Endothelial cell of umbilical vein (primary cell): ENCODE measurements at regions not wholly inside any gene's neighbourhood (a gene's known extent, or its start where the extent isn't known, plus 50 kb on each side); places are given as distances from the start of the nearest gene placed in this dataset.

Experiments
- BruUV-seq: library from RNA; stranded (reverse); fragments of 400-500 nt; replicated peaks from 2 replicates; lab custom pipeline; 2021; lab: Mats Ljungman, UMichigan
- CTCF ChIA-PET: fragments of 300-600, 350-600 bp; sonication (Branson Sonifier 250); formaldehyde crosslinking; loops from one replicate; lab custom pipeline; 2021; ENCODE audit warnings: antibody characterized with exemption, inconsistent platforms; lab: Charles Lee
- POLR2A ChIA-PET: fragments of 300-600, 350-600 bp; sonication (Branson Sonifier 250); formaldehyde crosslinking; loops from one replicate; lab custom pipeline; 2021; ENCODE audit warnings: antibody characterized with exemption, inconsistent platforms; lab: Charles Lee
- DNase-seq: peaks from one replicate; pipeline ENCODE4 v3.0.0-alpha.2; 2011; ENCODE audit warnings: low read depth, low spot score
- FAIRE-seq: peaks from 2 replicates; lab custom pipeline; 2011; peaks lifted over from hg19 to GRCh38; lab: Jason Lieb, UNC
- H2AFZ ChIP-seq: 2 replicates; pipeline ENCODE4 v1.6.0; 2012; ENCODE audit warnings: low read depth, low read length, control low read depth, inconsistent platforms
- H3K27ac ChIP-seq: 2 replicates; pipeline ENCODE4 v1.5.1; 2011; ENCODE audit warnings: low read depth, mild to moderate bottlenecking, control low read depth, low read length, moderate library complexity; ENCODE audit not compliant: insufficient read depth
- H3K27me3 ChIP-seq, 2 experiments: 2 replicates each; pipeline versions ENCODE4 v1.6.0 to v1.6.1; 2011; ENCODE audit warnings: low read length in 2 of 2, mixed read lengths in 1 of 2; ENCODE audit not compliant: control insufficient read depth in 2 of 2, insufficient read depth in 2 of 2
- H3K36me3 ChIP-seq, 2 experiments: 2 replicates in 1 of 2; 3 replicates in 1 of 2; pipeline ENCODE4 v1.5.1; 2011; ENCODE audit warnings: low read length in 2 of 2, mild to moderate bottlenecking in 1 of 2, moderate library complexity in 1 of 2; ENCODE audit not compliant: control insufficient read depth in 2 of 2, insufficient read depth in 2 of 2; ENCODE audit errors: extremely low read depth in 1 of 2
- H3K4me1 ChIP-seq: 3 replicates; pipeline ENCODE4 v1.5.1; 2011; ENCODE audit warnings: mild to moderate bottlenecking, low read length; ENCODE audit not compliant: control insufficient read depth, insufficient read depth; ENCODE audit errors: extremely low read depth
- H3K4me2 ChIP-seq: 2 replicates; pipeline ENCODE4 v1.6.1; 2011; ENCODE audit warnings: low read length, control low read depth, mixed read lengths; ENCODE audit not compliant: insufficient read depth
- H3K4me3 ChIP-seq, 3 experiments: fragments of 200-600 bp in 1 of 3; sonication (generic), shearing (Covaris generic) in 1 of 3; replicated peaks in 1 of 3; 2 replicates each; pipeline ENCODE4 v1.5.1; 2011 to 2016; ENCODE audit warnings: control low read depth in 3 of 3, low read length in 3 of 3, mild to moderate bottlenecking in 2 of 3, inconsistent platforms in 1 of 3, low read depth in 1 of 3, moderate library complexity in 1 of 3; ENCODE audit not compliant: insufficient read depth in 1 of 3
- H3K79me2 ChIP-seq: 2 replicates; pipeline ENCODE4 v1.6.0; 2012; ENCODE audit warnings: low read length, inconsistent platforms; ENCODE audit not compliant: control insufficient read depth, insufficient read depth
- H3K9ac ChIP-seq: replicated peaks from 2 replicates; pipeline ENCODE3; 2011; ENCODE audit warnings: low read length, control low read depth; ENCODE audit not compliant: insufficient read depth; ENCODE audit errors: extremely low read depth
- H3K9me1 ChIP-seq: replicated peaks from 3 replicates; pipeline ENCODE4 v1.6.0; 2011; ENCODE audit warnings: mild to moderate bottlenecking, low read length; ENCODE audit not compliant: control insufficient read depth, insufficient read depth; ENCODE audit errors: extremely low read depth
- H3K9me3 ChIP-seq: replicated peaks from 2 replicates; pipeline ENCODE4 v1.5.1; 2012; ENCODE audit warnings: low read length, inconsistent platforms; ENCODE audit not compliant: control insufficient read depth, insufficient read depth
- H4K20me1 ChIP-seq: replicated peaks from 2 replicates; pipeline ENCODE3; 2011; ENCODE audit warnings: mild to moderate bottlenecking, low read length; ENCODE audit not compliant: control insufficient read depth, insufficient read depth; ENCODE audit errors: extremely low read depth
- EZH2 ChIP-seq: IDR thresholded peaks from 2 replicates; pipeline ENCODE4 v1.6.1; 2012; ENCODE audit warnings: borderline replicate concordance, low read depth, mild to moderate bottlenecking, moderate library complexity, low read length, inconsistent platforms; ENCODE audit not compliant: severe bottlenecking
- FOS ChIP-seq: IDR thresholded peaks from 2 replicates; pipeline ENCODE4 v1.6.1; 2011; ENCODE audit warnings: mild to moderate bottlenecking, low read length, moderate library complexity, borderline replicate concordance; ENCODE audit not compliant: insufficient read depth
- GATA2 ChIP-seq: IDR thresholded peaks from 2 replicates; pipeline ENCODE4 v1.7.0; 2011; ENCODE audit warnings: low read depth, mild to moderate bottlenecking, moderate library complexity, mixed read lengths, low read length; ENCODE audit not compliant: insufficient read length, insufficient read depth
- JUN ChIP-seq: IDR thresholded peaks from 2 replicates; pipeline ENCODE4 v1.6.1; 2011; ENCODE audit warnings: borderline replicate concordance, low read depth; ENCODE audit not compliant: insufficient read length, insufficient read depth
- MYC ChIP-seq: IDR thresholded peaks from one replicate; pipeline ENCODE4 v1.6.1; 2011; ENCODE audit warnings: mild to moderate bottlenecking, low read depth, low read length
- POLR2A ChIP-seq: IDR thresholded peaks from 2 replicates; pipeline ENCODE4 v1.6.1; 2012; ENCODE audit warnings: low read depth, mild to moderate bottlenecking, control low read depth, low read length
- dilution Hi-C: fragments of 300-500 bp; cut with MboI; formaldehyde crosslinking; loops from one replicate; pipeline ENCODE4 v1.15.0; 2019; ENCODE audit warnings: low sequenced_read_pairs; ENCODE audit not compliant: extremely low pct_ligation_motif_present
- intact Hi-C: fragments of 100-400 bp; cut with micrococcal nuclease; formaldehyde crosslinking; loops from one replicate; pipeline ENCODE4 v1.10.0; 2022
- TF ChIP-seq, protein P1 (sequence below): IDR thresholded peaks from 2 replicates; pipeline ENCODE4 v1.6.1; 2011; ENCODE audit not compliant: insufficient read depth, insufficient read length
- TF ChIP-seq, protein P2 (sequence below), 2 donors: IDR thresholded peaks; 1 replicate in 1 of 2; 2 replicates in 1 of 2; pipeline ENCODE4 v1.5.1; 2011; ENCODE audit warnings: low read length in 2 of 2, mild to moderate bottlenecking in 2 of 2, moderate library complexity in 2 of 2, control low read depth in 1 of 2, inconsistent platforms in 1 of 2, low read depth in 1 of 2; ENCODE audit not compliant: insufficient read depth in 1 of 2; ENCODE audit errors: extremely low read depth in 1 of 2

DNA sequence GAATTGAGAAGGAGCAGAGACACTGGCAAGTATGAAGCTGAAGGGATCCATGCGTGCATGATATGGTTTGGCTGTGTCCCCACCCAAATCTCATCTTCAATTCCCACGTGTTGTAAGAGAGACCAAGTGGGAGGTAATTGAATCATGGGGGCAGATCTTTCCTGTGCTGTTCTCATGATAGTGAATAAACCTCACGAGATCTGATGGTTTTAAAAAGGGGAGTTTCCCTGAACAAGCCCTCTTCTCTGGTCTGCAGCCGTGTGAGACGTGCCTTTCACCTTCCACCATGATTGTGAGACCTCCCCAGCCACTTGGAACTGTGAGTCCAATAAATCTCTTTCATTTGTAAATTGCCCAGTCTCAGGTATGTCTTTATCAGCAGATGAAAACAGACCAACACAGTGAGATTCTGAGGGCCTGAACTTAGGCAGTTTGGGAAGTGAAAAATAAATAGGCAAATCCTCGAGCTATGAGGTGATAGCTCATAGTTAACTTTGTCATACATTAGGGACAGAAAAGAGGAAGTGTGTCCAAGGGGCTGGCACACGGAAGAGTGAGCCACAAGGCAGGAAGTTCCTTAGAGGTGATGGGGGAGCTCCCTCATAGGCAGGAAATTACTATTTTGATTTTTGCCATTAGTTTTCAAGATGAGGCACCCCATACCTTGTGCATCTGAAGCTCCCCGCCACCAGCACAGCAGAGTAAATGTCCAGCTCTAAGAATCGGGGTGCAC lies 658.8 kb upstream of the ID2 start:
- no peak for DNase-seq
- no peak for TF ChIP-seq MYC
- Histone ChIP-seq H3K9ac (no peak overlapping the region), H3K36me3 (no peaks in the 10 kb centered on the region), H3K27me3 (no peaks in the 10 kb centered on the region), H3K27ac (no peak overlapping the region), H2AFZ (no peak overlapping the region), H3K4me1 (no peaks in the 10 kb centered on the region), H3K9me1 (no peaks in the 10 kb centered on the region), H3K4me3 (no peak overlapping the region), H3K4me2 (no peak overlapping the region), H3K9me3 (no peaks in the 10 kb centered on the region), H4K20me1 (no peaks in the 10 kb centered on the region), H3K79me2 (no peaks in the 10 kb centered on the region)
- ChIA-PET CTCF (no interaction called here), POLR2A (no interaction called here)
- BruUV-seq, result no TSS peak
- intact Hi-C loops (no loop called here), dilution Hi-C loops (no loop called here)
- no peak for FAIRE-seq

DNA sequence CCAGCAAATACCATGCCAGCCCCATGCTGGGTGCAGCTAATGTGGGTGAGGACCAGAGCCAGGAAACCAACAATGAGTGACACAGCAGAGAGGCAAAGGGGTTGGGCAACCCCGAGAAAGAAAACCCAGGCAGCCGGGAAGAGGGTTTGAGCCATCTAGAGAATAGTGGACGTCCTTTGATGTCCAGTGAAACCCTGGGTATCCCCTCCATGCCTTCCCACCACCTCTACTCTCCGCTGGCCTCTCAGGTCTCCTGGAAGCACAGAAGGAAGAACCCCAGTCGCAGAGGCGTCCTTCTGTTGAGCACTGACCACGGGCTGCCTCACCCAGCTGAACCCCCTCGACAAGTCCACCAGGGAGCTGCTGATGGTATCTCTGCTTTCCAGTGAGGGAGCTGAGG lies 657.4 kb upstream of the ID2 start:
- no peaks in the 10 kb centered on the region for H3K9me3 ChIP-seq
- TF ChIP-seq JUN (no peak), FOS (no peak), POLR2A (no peak), GATA2 (no peak), EZH2 (no peak)
- TF ChIP-seq, protein P1, sequence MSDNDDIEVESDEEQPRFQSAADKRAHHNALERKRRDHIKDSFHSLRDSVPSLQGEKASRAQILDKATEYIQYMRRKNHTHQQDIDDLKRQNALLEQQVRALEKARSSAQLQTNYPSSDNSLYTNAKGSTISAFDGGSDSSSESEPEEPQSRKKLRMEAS, result no peak
- TF ChIP-seq, protein P2, sequence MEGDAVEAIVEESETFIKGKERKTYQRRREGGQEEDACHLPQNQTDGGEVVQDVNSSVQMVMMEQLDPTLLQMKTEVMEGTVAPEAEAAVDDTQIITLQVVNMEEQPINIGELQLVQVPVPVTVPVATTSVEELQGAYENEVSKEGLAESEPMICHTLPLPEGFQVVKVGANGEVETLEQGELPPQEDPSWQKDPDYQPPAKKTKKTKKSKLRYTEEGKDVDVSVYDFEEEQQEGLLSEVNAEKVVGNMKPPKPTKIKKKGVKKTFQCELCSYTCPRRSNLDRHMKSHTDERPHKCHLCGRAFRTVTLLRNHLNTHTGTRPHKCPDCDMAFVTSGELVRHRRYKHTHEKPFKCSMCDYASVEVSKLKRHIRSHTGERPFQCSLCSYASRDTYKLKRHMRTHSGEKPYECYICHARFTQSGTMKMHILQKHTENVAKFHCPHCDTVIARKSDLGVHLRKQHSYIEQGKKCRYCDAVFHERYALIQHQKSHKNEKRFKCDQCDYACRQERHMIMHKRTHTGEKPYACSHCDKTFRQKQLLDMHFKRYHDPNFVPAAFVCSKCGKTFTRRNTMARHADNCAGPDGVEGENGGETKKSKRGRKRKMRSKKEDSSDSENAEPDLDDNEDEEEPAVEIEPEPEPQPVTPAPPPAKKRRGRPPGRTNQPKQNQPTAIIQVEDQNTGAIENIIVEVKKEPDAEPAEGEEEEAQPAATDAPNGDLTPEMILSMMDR (IDR thresholded peaks at IDR 0.05; ENCODE audit: extremely low read depth in 1 of 2, insufficient read depth in 1 of 2, low read depth in 1 of 2, low read length in 2 of 2), result no peak
- no peak overlapping the region for H3K9ac ChIP-seq
- no peaks in the 10 kb centered on the region for H3K9me1 ChIP-seq
- no peaks in the 10 kb centered on the region for H4K20me1 ChIP-seq
- no peaks in the 10 kb centered on the region for H3K79me2 ChIP-seq
- no peak overlapping the region for H2AFZ ChIP-seq
- ChIA-PET CTCF (no interaction called here), POLR2A (no interaction called here)
- DNase-seq (no peak), FAIRE-seq (no peak)
- BruUV-seq, result no TSS peak
- no peak overlapping the region for H3K4me2 ChIP-seq
- dilution Hi-C loops (no loop called here), intact Hi-C loops (no loop called here)
- no peaks in the 10 kb centered on the region for H3K36me3 ChIP-seq
- no peak overlapping the region for H3K4me3 ChIP-seq
- no peak overlapping the region for H3K27ac ChIP-seq
- H3K4me1 ChIP-seq, result no peaks in the 10 kb centered on the region
- H3K27me3 ChIP-seq, result no peaks in the 10 kb centered on the region
